Effector CD8-positive, alpha-beta T cell (primary cell): ENCODE measurements at regions not wholly inside any gene's neighbourhood (a gene's known extent, or its start where the extent isn't known, plus 50 kb on each side); places are given as distances from the start of the nearest gene placed in this dataset.

Source experiments
- DNase-seq: peaks from one replicate; lab custom pipeline; 2025; lab: John Stamatoyannopoulos, UW

GRCh38 chr16:7014756-7015155 lies 317.9 kb upstream of the RBFOX1 start:
- no peak for DNase-seq

- DNase-seq: no peak
Observed at GRCh38 chr16:7013990-7014389, 318.7 kb upstream of the RBFOX1 start.

GRCh38 chr16:7004266-7004665 lies 328.4 kb upstream of the RBFOX1 start:
- no peak for DNase-seq

GRCh38 chr16:6993544-6993943 lies 339.1 kb upstream of the RBFOX1 start:
- no peak for DNase-seq

GRCh38 chr16:6988846-6989245 lies 343.8 kb upstream of the RBFOX1 start:
- no peak for DNase-seq

- no peak for DNase-seq
Observed at GRCh38 chr16:6977916-6978315, 354.7 kb upstream of the RBFOX1 start.

GRCh38 chr16:6977291-6977690 lies 355.4 kb upstream of the RBFOX1 start:
- no peak for DNase-seq

GRCh38 chr16:6976716-6977115 lies 355.9 kb upstream of the RBFOX1 start:
- no peak for DNase-seq

GRCh38 chr16:6970171-6970857 lies 362.3 kb upstream of the RBFOX1 start:
- DNase-seq: no peak

- no peak for DNase-seq
Observed at GRCh38 chr16:6969594-6969993, 363.1 kb upstream of the RBFOX1 start.

- DNase-seq: no peak
Observed at GRCh38 chr16:6967796-6968320, 364.8 kb upstream of the RBFOX1 start.

GRCh38 chr16:6966925-6967324 lies 365.7 kb upstream of the RBFOX1 start:
- no peak for DNase-seq

- no peak for DNase-seq
Observed at GRCh38 chr16:6964679-6965078, 368.0 kb upstream of the RBFOX1 start.

- no peak for DNase-seq
Observed at GRCh38 chr16:6961704-6962103, 370.9 kb upstream of the RBFOX1 start.

GRCh38 chr16:6958184-6958583 lies 374.5 kb upstream of the RBFOX1 start:
- no peak for DNase-seq

- DNase-seq: no peak
Observed at GRCh38 chr16:6957681-6958080, 375.0 kb upstream of the RBFOX1 start.

- DNase-seq: no peak
Observed at GRCh38 chr16:6956511-6956910, 376.1 kb upstream of the RBFOX1 start.

GRCh38 chr16:6955303-6955702 lies 377.3 kb upstream of the RBFOX1 start:
- DNase-seq: no peak

- DNase-seq: no peak
Observed at GRCh38 chr16:6949240-6949639, 383.4 kb upstream of the RBFOX1 start.

GRCh38 chr16:6947291-6947690 lies 385.4 kb upstream of the RBFOX1 start:
- DNase-seq: no peak

GRCh38 chr16:6946802-6947201 lies 385.8 kb upstream of the RBFOX1 start:
- DNase-seq: no peak

- no peak for DNase-seq
Observed at GRCh38 chr16:6946106-6946505, 386.5 kb upstream of the RBFOX1 start.

GRCh38 chr16:6940968-6941367 lies 391.7 kb upstream of the RBFOX1 start:
- no peak for DNase-seq

- no peak for DNase-seq
Observed at GRCh38 chr16:6937641-6938040, 395.0 kb upstream of the RBFOX1 start.
